ENCODE measurements at regions not wholly inside any gene's neighbourhood (a gene's known extent, or its start where the extent isn't known, plus 50 kb on each side); places are given as distances from the start of the nearest gene placed in this dataset.

GRCh38 chr15:29361560-29361959, 91.9 kb upstream of the NSMCE3 start:
- TF ChIP-seq CTCF (IDR thresholded peaks at IDR 0.05) (no peak), POLR2A (IDR thresholded peaks at IDR 0.05) (no peak)
